Mesothelial cell of epicardium (in vitro differentiated cells): ENCODE measurements at regions not wholly inside any gene's neighbourhood (a gene's known extent, or its start where the extent isn't known, plus 50 kb on each side); places are given as distances from the start of the nearest gene placed in this dataset.
A peak's percentile ranks its signal among the peaks of the same experiment; 100 is the strongest.

ENCODE experiments used
- DNase-seq, 2 experiments: peaks; one replicate each; pipeline ENCODE4 v3.0.0; 2021; ENCODE audit warnings: low spot score in 2 of 2; ENCODE audit not compliant: unreplicated experiment in 2 of 2
- H3K27ac Mint-ChIP-seq: 2 replicates; pipeline ENCODE4 v1.8.0; 2021; ENCODE audit warnings: mixed read lengths
- H3K27me3 Mint-ChIP-seq: 2 replicates; pipeline ENCODE4 v1.8.0; 2021; ENCODE audit warnings: low read depth, mixed read lengths
- H3K36me3 Mint-ChIP-seq: 2 replicates; pipeline ENCODE4 v1.8.0; 2021; ENCODE audit warnings: mixed read lengths
- H3K4me1 Mint-ChIP-seq: 2 replicates; pipeline ENCODE4 v1.8.0; 2021; ENCODE audit warnings: mixed read lengths
- H3K4me3 Mint-ChIP-seq: 2 replicates; pipeline ENCODE4 v1.8.0; 2021; ENCODE audit warnings: mild to moderate bottlenecking, moderate library complexity, mixed read lengths
- H3K9me3 Mint-ChIP-seq: 2 replicates; pipeline ENCODE4 v1.8.0; 2021; ENCODE audit warnings: mixed read lengths
- TF ChIP-seq, protein P1 (sequence below): fragments of 200-600 bp; sonication (generic); IDR thresholded peaks from one replicate; pipeline ENCODE4 v1.5.0; 2021; ENCODE audit warnings: antibody characterized with exemption; ENCODE audit not compliant: unreplicated experiment

DNA sequence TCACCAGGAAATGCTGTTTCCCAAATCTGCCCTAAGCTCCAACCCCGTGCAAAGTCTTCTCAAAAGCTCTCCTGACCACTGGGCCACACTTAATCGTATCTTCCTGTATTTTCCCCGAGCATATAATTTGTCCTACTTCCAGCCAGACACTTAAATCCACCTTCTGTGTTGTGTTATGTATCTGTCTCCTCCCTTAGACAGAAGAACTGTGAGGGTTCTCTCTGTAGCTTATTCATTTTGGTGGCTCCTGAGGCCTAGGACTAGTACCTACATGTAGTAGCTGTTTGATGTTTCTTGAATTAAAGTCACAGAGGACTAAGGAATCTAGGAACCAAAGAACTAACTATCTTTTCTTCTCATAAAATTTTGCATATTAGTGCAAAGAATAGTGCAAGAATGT, 292.6 kb downstream of the ALDH8A1 start:
- Mint-ChIP-seq H3K27me3 (no peaks in the 10 kb centered on the region), H3K4me3 (no peak overlapping the region), H3K9me3 (no peaks in the 10 kb centered on the region), H3K27ac (no peak overlapping the region), H3K4me1 (no peaks in the 10 kb centered on the region), H3K36me3 (no peaks in the 10 kb centered on the region)
- DNase-seq = no peak
- TF ChIP-seq, protein P1, sequence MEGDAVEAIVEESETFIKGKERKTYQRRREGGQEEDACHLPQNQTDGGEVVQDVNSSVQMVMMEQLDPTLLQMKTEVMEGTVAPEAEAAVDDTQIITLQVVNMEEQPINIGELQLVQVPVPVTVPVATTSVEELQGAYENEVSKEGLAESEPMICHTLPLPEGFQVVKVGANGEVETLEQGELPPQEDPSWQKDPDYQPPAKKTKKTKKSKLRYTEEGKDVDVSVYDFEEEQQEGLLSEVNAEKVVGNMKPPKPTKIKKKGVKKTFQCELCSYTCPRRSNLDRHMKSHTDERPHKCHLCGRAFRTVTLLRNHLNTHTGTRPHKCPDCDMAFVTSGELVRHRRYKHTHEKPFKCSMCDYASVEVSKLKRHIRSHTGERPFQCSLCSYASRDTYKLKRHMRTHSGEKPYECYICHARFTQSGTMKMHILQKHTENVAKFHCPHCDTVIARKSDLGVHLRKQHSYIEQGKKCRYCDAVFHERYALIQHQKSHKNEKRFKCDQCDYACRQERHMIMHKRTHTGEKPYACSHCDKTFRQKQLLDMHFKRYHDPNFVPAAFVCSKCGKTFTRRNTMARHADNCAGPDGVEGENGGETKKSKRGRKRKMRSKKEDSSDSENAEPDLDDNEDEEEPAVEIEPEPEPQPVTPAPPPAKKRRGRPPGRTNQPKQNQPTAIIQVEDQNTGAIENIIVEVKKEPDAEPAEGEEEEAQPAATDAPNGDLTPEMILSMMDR = no peak

DNA sequence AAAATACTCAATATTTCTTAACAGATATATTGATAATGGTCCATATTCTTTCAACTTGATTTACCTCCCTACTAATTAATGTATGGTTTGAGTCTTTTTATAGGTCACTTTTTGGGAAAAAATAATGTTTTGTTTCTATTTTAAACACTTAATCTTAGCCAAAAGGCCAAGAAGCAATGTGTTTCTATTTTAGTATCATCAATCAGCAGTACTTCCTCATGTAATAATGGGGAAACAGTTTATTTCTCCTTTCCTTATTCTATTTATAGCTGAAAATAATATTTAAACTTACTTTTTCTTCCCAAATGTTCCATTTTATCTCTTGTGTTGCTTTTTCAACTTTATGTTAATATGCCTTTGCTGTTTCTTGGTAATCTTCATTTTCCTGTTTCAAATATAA, 295.1 kb downstream of the ALDH8A1 start:
- Mint-ChIP-seq H3K27me3 (no peaks in the 10 kb centered on the region), H3K27ac (no peak overlapping the region), H3K9me3 (no peaks in the 10 kb centered on the region), H3K4me3 (no peak overlapping the region), H3K36me3 (no peaks in the 10 kb centered on the region), H3K4me1 (no peaks in the 10 kb centered on the region)
- DNase-seq = no peak
- TF ChIP-seq, protein P1 = no peak

DNA sequence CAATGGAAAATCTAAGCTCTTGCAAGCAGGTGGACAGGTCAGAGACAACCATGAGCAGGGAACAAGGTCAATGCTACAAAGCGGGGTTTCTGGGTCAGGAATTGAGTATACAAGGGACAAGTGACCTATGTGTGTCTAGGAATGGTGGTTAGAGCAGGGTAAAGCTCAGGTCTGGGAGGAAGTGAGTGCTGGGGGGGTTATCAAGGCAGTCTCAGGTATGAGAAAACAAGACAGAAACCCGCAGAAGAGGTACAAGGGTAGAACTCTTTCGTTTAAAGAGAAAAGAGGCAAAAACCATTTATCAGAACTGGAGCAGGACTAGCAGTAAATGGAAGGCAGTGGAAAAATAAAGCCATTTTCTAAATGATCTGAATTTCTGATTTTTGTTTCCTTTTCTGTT, 298.4 kb downstream of the ALDH8A1 start:
- no peaks in the 10 kb centered on the region for H3K36me3 Mint-ChIP-seq
- no peak overlapping the region for H3K4me3 Mint-ChIP-seq
- TF ChIP-seq, protein P1 = no peak
- H3K9me3 Mint-ChIP-seq = no peaks in the 10 kb centered on the region
- H3K4me1 Mint-ChIP-seq = peaks cover 3% of the 10 kb centered on the region
- H3K27me3 Mint-ChIP-seq = no peaks in the 10 kb centered on the region
- DNase-seq = no peak
- H3K27ac Mint-ChIP-seq = no peak overlapping the region

DNA sequence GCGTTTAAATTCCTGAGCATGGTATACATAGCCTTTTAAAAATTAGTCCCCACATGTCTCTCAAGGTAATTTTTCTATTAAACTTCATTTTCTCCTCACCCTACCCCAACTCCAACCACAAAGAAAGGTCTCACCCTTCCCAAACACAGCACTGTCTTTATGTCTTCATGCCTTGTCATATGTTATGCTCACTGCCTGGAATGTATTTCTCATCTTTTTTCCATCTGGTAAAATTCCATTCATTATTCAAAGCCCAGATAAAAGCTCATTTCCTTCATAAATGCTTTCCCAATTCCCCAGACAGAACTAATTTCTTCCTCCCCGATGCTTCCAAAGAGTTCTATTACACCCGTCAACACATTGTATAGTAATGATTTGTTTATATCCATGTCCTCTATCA, 302.0 kb downstream of the ALDH8A1 start:
- no peak for DNase-seq
- H3K36me3 Mint-ChIP-seq = no peaks in the 10 kb centered on the region

DNA sequence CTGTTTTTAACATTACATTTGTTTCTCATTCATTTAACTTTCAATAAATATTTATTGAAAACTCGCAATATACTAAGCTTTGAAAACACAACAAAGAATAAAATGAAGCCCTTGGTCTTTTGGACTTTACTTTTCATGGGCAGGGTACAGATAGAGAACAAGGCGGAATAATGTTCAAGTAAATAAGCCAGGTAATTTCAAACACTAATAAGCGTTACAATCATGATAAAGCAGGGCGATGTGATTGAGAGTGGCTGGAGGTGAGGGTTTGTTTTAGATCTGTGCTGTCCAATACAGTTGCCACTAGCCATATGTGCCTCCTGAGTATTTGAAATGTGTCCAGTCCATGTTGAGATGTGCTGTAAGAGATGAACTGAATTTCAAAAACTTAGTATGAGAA, 307.1 kb downstream of the ALDH8A1 start:
- H3K27me3 Mint-ChIP-seq = no peaks in the 10 kb centered on the region
- no peaks in the 10 kb centered on the region for H3K9me3 Mint-ChIP-seq
- no peak overlapping the region for H3K4me3 Mint-ChIP-seq
- TF ChIP-seq, protein P1 = no peak
- no peak overlapping the region for H3K27ac Mint-ChIP-seq
- H3K36me3 Mint-ChIP-seq = no peaks in the 10 kb centered on the region
- DNase-seq = no peak
- H3K4me1 Mint-ChIP-seq = peaks cover 24% of the 10 kb centered on the region

More for the DNA sequence above, 302.0 kb downstream of the ALDH8A1 start:
- Mint-ChIP-seq H3K9me3 (no peaks in the 10 kb centered on the region), H3K4me1 (peaks cover 11% of the 10 kb centered on the region), H3K27ac (no peak overlapping the region), H3K4me3 (no peak overlapping the region), H3K27me3 (no peaks in the 10 kb centered on the region)
- TF ChIP-seq, protein P1 = no peak

DNA sequence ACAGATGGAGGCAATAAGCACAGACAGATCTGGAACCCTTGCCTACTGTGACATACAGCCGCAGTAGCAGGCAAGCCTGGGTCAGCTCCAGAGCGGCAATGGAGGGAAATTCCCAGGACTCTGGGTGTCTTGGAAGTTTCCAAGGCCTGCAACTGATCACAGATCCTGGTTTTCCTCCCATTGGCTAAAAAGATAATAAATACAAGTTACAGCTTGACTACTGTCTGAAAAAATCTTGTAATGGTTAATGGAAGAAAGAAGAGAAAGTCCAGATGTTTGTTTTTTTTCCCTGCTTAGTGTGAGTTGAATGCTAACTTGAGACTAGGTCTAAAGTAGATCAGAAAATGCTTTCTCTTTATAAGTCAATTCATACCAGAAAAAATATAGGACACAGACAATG, 307.6 kb downstream of the ALDH8A1 start:
- Mint-ChIP-seq H3K4me3 (no peak overlapping the region), H3K36me3 (no peaks in the 10 kb centered on the region), H3K27ac (peak overlapping the region; percentile 70), H3K4me1 (peaks cover 25% of the 10 kb centered on the region), H3K27me3 (no peaks in the 10 kb centered on the region), H3K9me3 (no peaks in the 10 kb centered on the region)
- TF ChIP-seq, protein P1 = no peak
- DNase-seq = no peak
